Vagina (tissue), 2 donors: ENCODE measurements at regions not wholly inside any gene's neighbourhood (a gene's known extent, or its start where the extent isn't known, plus 50 kb on each side); places are given as distances from the start of the nearest gene placed in this dataset.
A peak's percentile ranks its signal among the peaks of the same experiment; 100 is the strongest.

Source experiments
- DNase-seq, 2 donors: peaks; one replicate each; pipeline ENCODE4 v3.0.0-alpha.2; 2017; ENCODE audit errors: extremely low spot score in 2 of 2
- H3K27ac ChIP-seq: fragments of 200-600 bp; sonication (generic); one replicate; pipeline ENCODE4 v1.5.1; 2019
- H3K27me3 ChIP-seq: fragments of 200-600 bp; sonication (generic); one replicate; pipeline ENCODE4 v1.5.1; 2019
- H3K36me3 ChIP-seq, 2 donors: fragments of 200-600 bp; sonication (generic); one replicate each; pipeline ENCODE4 v1.5.1; 2017 to 2019
- H3K4me1 ChIP-seq: fragments of 200-600 bp; sonication (generic); one replicate; pipeline ENCODE4 v1.5.1; 2019
- H3K4me3 ChIP-seq, 2 donors: fragments of 200-600 bp; sonication (generic); 1 replicate in 1 of 2; 2 replicates in 1 of 2; pipeline ENCODE4 v1.5.1; 2016 to 2019
- H3K9me3 ChIP-seq: fragments of 200-600 bp; sonication (generic); one replicate; pipeline ENCODE4 v1.5.1; 2019
- POLR2A ChIP-seq, 2 donors: fragments of 450-650 bp; IDR thresholded peaks; one replicate each; pipeline ENCODE4 v1.6.1; 2017; ENCODE audit warnings: antibody characterized with exemption in 2 of 2, mild to moderate bottlenecking in 2 of 2, moderate library complexity in 2 of 2
- POLR2AphosphoS5 ChIP-seq, 2 donors: sonication (generic); formaldehyde crosslinking; IDR thresholded peaks; one replicate each; pipeline ENCODE4 v1.9.0; 2017; ENCODE audit warnings: antibody characterized with exemption in 2 of 2, mild to moderate bottlenecking in 2 of 2, low read depth in 1 of 2; ENCODE audit not compliant: insufficient read depth in 1 of 2
- intact Hi-C: fragments of 100-400 bp; cut with DNase I; formaldehyde crosslinking; loops from one replicate; pipeline ENCODE4 v1.15.1; 2023
- TF ChIP-seq, protein P1 (sequence below), 3 experiments: fragments of 450-650 bp in 2 of 3; fragments of 200-600 bp in 1 of 3; sonication (generic) in 1 of 3; IDR thresholded peaks; one replicate each; pipeline ENCODE4 v1.5.1; 2017 to 2019; ENCODE audit warnings: antibody characterized with exemption in 3 of 3, mild to moderate bottlenecking in 2 of 3, moderate library complexity in 2 of 3

DNA sequence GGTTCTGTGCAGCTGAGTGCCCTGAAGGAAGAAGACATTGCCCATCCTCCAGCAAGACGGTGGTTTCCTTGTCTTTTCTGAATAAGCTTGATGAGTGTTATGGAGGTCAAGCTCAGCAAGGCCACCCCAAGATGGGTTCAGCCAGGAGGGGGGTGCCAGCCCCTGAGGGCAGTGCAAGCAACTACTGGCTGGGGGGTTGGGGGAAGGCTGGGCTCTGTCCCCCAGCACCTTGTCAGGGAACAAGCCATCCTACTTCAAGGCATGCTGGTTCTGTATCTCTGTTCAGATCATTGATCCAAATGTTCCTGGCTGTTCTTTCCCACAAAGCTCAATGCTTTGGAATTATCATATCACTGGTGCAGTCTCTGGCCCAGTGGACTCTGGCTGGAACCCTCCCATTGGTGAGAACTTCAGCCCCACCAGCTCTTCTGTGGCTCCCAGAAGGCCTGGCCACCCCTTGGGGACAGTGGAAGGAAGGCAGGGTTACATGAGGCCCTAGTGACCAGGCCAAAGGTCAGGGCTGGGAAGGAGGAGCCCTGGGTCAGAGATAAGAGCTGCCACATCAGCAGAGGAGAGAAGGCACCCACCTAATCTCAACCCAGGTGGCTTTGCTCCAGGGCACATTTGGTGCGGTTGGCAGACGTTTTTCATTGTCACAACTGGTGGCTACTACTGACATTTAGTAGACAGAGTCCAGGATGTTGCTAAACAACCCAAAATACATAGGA is 280.2 kb downstream of the IRX2 start:
- no peaks in the 10 kb centered on the region for H3K4me1 ChIP-seq
- intact Hi-C loops = no loop called here
- TF ChIP-seq POLR2A (IDR thresholded peaks at IDR 0.05) = no peak
- TF ChIP-seq, protein P1, sequence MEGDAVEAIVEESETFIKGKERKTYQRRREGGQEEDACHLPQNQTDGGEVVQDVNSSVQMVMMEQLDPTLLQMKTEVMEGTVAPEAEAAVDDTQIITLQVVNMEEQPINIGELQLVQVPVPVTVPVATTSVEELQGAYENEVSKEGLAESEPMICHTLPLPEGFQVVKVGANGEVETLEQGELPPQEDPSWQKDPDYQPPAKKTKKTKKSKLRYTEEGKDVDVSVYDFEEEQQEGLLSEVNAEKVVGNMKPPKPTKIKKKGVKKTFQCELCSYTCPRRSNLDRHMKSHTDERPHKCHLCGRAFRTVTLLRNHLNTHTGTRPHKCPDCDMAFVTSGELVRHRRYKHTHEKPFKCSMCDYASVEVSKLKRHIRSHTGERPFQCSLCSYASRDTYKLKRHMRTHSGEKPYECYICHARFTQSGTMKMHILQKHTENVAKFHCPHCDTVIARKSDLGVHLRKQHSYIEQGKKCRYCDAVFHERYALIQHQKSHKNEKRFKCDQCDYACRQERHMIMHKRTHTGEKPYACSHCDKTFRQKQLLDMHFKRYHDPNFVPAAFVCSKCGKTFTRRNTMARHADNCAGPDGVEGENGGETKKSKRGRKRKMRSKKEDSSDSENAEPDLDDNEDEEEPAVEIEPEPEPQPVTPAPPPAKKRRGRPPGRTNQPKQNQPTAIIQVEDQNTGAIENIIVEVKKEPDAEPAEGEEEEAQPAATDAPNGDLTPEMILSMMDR (IDR thresholded peaks at IDR 0.05) = no peak
- no peak for TF ChIP-seq POLR2AphosphoS5 (IDR thresholded peaks at IDR 0.05; ENCODE audit: insufficient read depth in 1 of 2, low read depth in 1 of 2)

DNA sequence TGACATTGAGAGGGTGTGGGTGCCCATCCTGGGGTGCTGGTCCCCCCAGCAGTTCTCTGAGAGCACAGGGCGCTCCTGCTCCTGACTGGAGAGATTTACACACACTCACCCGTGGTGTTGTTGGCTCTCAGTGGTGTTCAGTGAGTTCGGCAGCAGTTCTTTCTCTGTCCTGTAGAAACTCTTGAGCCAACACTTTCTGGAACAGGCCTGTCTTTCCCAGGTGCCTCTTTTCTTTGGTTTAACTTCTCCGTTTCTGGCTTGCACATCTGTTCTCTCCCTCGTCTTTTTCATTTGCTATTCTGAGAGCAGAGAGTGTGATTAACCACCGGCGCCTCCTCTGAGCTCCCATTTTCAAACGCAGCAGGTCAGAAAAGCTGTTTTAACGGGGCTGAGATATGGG is 284.5 kb downstream of the IRX2 start:
- Histone ChIP-seq H3K9me3 (no peaks in the 10 kb centered on the region), H3K27ac (no peak overlapping the region), H3K27me3 (no peaks in the 10 kb centered on the region), H3K4me1 (no peaks in the 10 kb centered on the region), H3K4me3 (no peak overlapping the region), H3K36me3 (no peaks in the 10 kb centered on the region)
- peak in 1 of 2 donors; percentile 20 for DNase-seq
- intact Hi-C loops = no loop called here
- TF ChIP-seq, protein P1 (IDR thresholded peaks at IDR 0.05) = no peak
- TF ChIP-seq POLR2A (IDR thresholded peaks at IDR 0.05) (no peak), POLR2AphosphoS5 (IDR thresholded peaks at IDR 0.05; ENCODE audit: insufficient read depth in 1 of 2, low read depth in 1 of 2) (no peak)

More for the DNA sequence above, 280.2 kb downstream of the IRX2 start:
- H3K36me3 ChIP-seq = no peaks in the 10 kb centered on the region
- peak in 1 of 2 donors; percentile 67 for DNase-seq
- H3K27ac ChIP-seq = no peak overlapping the region
- no peaks in the 10 kb centered on the region for H3K27me3 ChIP-seq
- no peaks in the 10 kb centered on the region for H3K9me3 ChIP-seq
- no peak overlapping the region for H3K4me3 ChIP-seq

DNA sequence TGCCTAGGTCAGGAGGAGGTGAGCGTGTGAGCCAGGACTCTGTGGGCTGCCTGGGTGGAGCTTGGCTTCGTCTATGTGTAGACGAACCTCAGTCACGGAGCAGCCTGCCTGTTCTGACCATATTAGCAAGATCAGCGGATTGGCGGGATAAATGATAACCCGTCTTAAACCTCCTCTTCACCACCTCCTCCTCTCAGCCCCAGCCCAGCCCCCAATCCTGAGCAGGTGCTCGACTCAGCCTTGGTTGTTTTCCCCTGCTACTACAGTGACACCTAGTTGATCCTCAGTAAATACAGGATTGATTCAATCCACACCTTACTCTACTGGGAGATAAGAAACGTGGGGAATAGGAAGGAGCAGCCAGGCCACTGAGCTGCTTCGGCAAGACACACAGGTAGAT is 286.1 kb downstream of the IRX2 start:
- Histone ChIP-seq H3K36me3 (no peaks in the 10 kb centered on the region), H3K27me3 (no peaks in the 10 kb centered on the region), H3K27ac (no peak overlapping the region), H3K4me1 (no peaks in the 10 kb centered on the region), H3K4me3 (no peak overlapping the region), H3K9me3 (no peaks in the 10 kb centered on the region)
- intact Hi-C loops = no loop called here
- peak in 1 of 2 donors; percentile 77 for DNase-seq
- TF ChIP-seq POLR2AphosphoS5 (IDR thresholded peaks at IDR 0.05; ENCODE audit: insufficient read depth in 1 of 2, low read depth in 1 of 2) (no peak), POLR2A (IDR thresholded peaks at IDR 0.05) (no peak)
- TF ChIP-seq, protein P1 (IDR thresholded peaks at IDR 0.05) = no peak

DNA sequence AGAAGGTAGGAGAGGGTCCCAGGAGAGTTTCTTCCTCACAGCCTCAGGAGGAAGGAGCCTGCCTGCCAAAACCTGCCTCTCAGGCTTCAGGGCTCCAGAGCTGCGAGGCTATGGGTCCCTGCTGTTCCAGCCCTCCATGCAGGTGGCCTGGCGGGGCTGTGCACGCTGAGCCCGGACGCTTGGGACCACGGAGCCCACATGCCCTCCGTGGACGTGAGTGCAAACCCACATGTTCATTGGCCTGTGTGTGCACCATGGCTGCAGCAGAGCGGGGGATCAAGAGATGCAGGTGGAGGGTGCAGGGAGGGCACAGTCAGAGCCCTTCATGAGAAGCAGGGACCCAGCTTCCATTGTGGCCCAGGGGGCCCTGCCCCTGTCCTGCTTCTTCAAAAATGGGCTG is 287.3 kb downstream of the IRX2 start:
- TF ChIP-seq, protein P1 (IDR thresholded peaks at IDR 0.05) = no peak
- TF ChIP-seq POLR2AphosphoS5 (IDR thresholded peaks at IDR 0.05; ENCODE audit: insufficient read depth in 1 of 2, low read depth in 1 of 2) (no peak), POLR2A (IDR thresholded peaks at IDR 0.05) (no peak)
- H3K4me3 ChIP-seq = no peak overlapping the region
- peak in 1 of 2 donors; percentile 80 for DNase-seq
- H3K4me1 ChIP-seq = no peaks in the 10 kb centered on the region
- H3K27me3 ChIP-seq = no peaks in the 10 kb centered on the region
- no peaks in the 10 kb centered on the region for H3K36me3 ChIP-seq
- H3K27ac ChIP-seq = no peak overlapping the region
- no peaks in the 10 kb centered on the region for H3K9me3 ChIP-seq
- intact Hi-C loops = no loop called here
